ENCODE measurements at regions not wholly inside any gene's neighbourhood (a gene's known extent, or its start where the extent isn't known, plus 50 kb on each side); places are given as distances from the start of the nearest gene placed in this dataset.

DNA sequence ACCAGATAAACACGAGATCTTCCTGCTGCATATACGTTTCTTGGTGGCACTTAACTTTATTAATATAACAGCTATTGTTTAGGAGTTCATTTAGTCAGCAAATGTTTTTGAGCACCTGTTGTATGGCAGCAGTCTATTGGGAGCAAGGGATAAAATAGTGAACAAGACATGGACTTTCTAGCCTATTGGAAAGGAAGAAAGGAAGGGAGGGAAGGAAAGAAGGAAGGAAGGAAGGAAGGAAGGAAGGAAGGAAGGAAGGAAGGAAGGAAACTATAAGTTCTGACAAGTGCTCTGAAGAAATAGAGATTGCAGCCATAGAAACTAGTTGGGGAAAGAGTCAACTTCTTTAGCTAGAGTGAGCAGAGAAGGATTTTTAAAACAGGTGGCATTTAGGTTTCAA is 149.1 kb upstream of the STARD13 start:
- no peak for TF ChIP-seq POLR2A (IDR thresholded peaks at IDR 0.05)
- no peak for TF ChIP-seq EP300 (IDR thresholded peaks at IDR 0.05)

Data from ovary (tissue), 1 donor.